ENCODE measurements at regions not wholly inside any gene's neighbourhood (a gene's known extent, or its start where the extent isn't known, plus 50 kb on each side); places are given as distances from the start of the nearest gene placed in this dataset.

DNA sequence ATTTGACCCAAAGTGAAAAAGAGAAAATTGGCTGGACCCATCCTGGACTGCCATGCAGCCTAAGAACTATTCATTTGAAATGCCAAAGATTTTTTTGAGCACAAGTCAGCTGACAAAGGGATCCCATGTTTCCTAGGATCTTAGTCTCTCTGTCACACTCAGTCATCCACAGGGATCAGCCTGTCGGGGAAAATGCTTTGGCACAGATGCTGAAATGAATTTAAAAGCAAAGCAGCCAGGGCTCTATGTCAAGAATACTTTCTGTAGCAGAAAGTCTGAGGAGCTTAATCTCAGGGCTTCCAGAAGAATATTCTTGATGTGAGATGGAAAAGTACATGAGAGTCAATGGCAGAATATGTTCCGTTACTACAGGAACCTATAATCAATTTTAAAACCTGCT is 1900.8 kb downstream of the MRPL39 start:
- no peak overlapping the region for H3K27ac ChIP-seq
- no peak for DNase-seq (ENCODE audit: low spot score)
- TF ChIP-seq, protein P1, sequence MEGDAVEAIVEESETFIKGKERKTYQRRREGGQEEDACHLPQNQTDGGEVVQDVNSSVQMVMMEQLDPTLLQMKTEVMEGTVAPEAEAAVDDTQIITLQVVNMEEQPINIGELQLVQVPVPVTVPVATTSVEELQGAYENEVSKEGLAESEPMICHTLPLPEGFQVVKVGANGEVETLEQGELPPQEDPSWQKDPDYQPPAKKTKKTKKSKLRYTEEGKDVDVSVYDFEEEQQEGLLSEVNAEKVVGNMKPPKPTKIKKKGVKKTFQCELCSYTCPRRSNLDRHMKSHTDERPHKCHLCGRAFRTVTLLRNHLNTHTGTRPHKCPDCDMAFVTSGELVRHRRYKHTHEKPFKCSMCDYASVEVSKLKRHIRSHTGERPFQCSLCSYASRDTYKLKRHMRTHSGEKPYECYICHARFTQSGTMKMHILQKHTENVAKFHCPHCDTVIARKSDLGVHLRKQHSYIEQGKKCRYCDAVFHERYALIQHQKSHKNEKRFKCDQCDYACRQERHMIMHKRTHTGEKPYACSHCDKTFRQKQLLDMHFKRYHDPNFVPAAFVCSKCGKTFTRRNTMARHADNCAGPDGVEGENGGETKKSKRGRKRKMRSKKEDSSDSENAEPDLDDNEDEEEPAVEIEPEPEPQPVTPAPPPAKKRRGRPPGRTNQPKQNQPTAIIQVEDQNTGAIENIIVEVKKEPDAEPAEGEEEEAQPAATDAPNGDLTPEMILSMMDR (conservative IDR thresholded peaks at IDR 0.05; ENCODE audit: low read depth): no peak
- ChIA-PET POLR2A (ENCODE audit: low non-redundant PET) (no interaction called here), CTCF (no interaction called here)

DNA sequence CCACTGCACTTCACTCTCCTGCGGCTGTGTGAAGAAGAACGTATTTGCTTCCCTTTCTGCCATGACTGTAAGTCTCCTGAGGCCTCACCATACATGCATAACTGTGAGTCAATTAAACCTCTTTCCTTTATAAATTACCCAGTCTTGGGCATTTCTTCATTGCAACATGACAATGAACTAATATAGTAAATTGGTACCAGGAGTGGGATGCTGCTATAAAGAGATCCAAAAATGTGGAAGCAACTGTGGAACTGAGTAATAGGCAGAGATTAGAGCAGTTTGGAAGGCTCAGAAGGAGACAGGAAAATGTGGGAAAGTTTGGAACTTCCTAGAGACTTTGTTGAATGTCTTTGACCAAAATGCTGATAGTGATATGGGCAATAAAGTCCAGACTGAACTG is 1907.9 kb downstream of the MRPL39 start:
- DNase-seq (ENCODE audit: low spot score): no peak
- no peak overlapping the region for H3K27ac ChIP-seq
- POLR2A ChIA-PET (ENCODE audit: low non-redundant PET): no interaction called here
- TF ChIP-seq, protein P1 (conservative IDR thresholded peaks at IDR 0.05; ENCODE audit: low read depth): no peak
- CTCF ChIA-PET: no interaction called here

DNA sequence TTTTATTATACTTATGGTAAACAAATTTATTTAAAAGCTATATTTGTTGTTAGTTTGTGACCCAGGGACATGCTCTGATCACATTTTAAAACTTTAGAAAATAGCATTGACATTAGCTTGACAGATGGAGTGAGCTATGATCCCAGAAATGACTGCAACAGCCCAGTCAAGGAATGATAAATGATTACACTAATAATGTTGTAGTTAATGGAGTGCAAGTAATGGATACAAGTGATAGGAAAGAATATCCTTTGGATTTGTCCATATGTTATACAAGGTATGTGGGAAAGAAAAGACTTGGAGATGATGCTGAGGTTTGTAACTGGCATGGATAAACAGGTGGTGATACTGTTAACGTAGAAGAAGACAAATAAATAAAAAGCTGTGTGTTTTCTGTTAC is 1908.7 kb downstream of the MRPL39 start:
- ChIA-PET POLR2A (ENCODE audit: low non-redundant PET) (no interaction called here), CTCF (no interaction called here)
- TF ChIP-seq, protein P1 (conservative IDR thresholded peaks at IDR 0.05; ENCODE audit: low read depth): no peak
- H3K27ac ChIP-seq: no peak overlapping the region
- DNase-seq (ENCODE audit: low spot score): no peak

DNA sequence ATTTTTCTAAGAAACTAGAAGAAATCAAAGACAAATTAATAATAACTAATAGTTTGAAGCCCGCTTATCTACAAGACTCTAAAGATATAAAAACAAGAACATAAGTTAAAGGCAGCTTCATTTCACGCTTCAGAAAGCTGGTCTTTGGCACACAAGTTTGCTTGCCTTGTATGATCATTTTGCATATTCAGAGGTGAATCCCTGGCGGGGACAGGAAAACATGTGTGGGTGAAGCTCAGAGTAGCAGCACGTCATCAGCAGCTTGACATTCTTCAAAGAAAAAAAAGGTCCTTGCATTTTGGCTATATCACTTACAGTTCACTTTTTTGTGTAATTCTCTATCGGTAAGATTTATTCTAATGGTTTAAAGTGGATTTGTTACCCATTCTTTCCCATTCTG is 1911.8 kb downstream of the MRPL39 start:
- H3K27ac ChIP-seq: no peak overlapping the region
- CTCF ChIA-PET: interaction anchor here (0.6 kb wide), 2 partner anchors 40 to 1130 kb away, joined by 3 to 6 read pairs; no protein-coding TSS in a partner anchor
- POLR2A ChIA-PET (ENCODE audit: low non-redundant PET): no interaction called here
- TF ChIP-seq, protein P1 (conservative IDR thresholded peaks at IDR 0.05; ENCODE audit: low read depth): no peak
- DNase-seq (ENCODE audit: low spot score): no peak

DNA sequence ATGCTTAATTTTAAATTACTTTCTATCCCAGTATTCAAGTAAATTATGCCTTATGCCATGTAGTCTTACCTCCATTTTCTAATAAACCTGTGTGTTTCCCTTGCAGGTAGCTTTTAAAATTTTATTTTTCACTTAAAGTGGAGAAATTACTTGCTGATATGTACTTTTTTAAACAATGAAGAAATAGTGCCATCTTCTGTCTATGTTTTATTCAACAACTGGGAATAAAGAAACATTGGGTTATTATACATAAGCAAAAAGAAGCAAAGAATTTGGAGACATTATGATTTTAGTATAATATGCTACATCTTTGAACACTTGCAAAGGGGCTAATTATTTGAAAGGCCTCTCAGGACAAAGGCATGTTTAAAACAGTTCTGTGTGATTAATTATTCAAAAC is 1912.9 kb downstream of the MRPL39 start:
- no peak for DNase-seq (ENCODE audit: low spot score)
- no peak overlapping the region for H3K27ac ChIP-seq
- POLR2A ChIA-PET (ENCODE audit: low non-redundant PET): no interaction called here
- CTCF ChIA-PET: interaction anchor here (0.7 kb wide), 1 partner anchor 584 kb away, joined by 4 read pairs; no protein-coding TSS in a partner anchor
- TF ChIP-seq, protein P1 (conservative IDR thresholded peaks at IDR 0.05; ENCODE audit: low read depth): no peak

DNA sequence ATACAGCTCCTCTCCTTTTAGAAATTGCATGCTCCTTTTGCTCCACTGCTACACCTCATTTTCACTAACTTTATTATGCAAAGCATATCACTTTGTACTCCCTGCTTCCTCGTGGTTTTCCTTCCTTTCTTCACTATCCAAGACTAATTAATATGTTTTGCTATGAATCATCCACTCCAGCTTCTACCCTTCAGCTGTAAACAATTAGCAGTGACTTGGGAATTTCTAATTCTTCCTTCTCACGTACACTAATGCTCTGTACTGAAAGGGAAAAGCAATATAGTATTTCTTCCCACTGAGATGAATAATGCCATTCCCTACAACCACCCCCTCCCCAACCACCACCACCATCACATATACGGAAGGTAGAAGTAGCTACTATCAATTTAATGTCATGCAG is 1917.0 kb downstream of the MRPL39 start:
- no peak overlapping the region for H3K27ac ChIP-seq
- no peak for DNase-seq (ENCODE audit: low spot score)
- ChIA-PET CTCF (interaction anchor here (0.6 kb wide), 1 partner anchor 919 kb away, joined by 3 read pairs; no protein-coding TSS in a partner anchor), POLR2A (ENCODE audit: low non-redundant PET) (no interaction called here)
- TF ChIP-seq, protein P1 (conservative IDR thresholded peaks at IDR 0.05; ENCODE audit: low read depth): no peak

Data from RWPE1 (cell line).